GM12892 (cell line): ENCODE measurements at regions not wholly inside any gene's neighbourhood (a gene's known extent, or its start where the extent isn't known, plus 50 kb on each side); places are given as distances from the start of the nearest gene placed in this dataset.
"Not testable (repeated sequence)": the region's sequence is repeated elsewhere in the genome, so short reads cannot be mapped to it uniquely, and the experiment has no call there.

Experiments
- DNase-seq: peaks from one replicate; pipeline ENCODE4 v3.0.0; 2011; ENCODE audit not compliant: insufficient read length
- FAIRE-seq: peaks from 2 replicates; lab custom pipeline; 2011; peaks lifted over from hg19 to GRCh38; lab: Jason Lieb, UNC
- POLR2A ChIP-seq: IDR thresholded peaks from 2 replicates; pipeline ENCODE4 v1.6.1; 2011; ENCODE audit warnings: low read depth, low read length, control low read depth
- POLR2AphosphoS5 ChIP-seq: IDR thresholded peaks from 2 replicates; pipeline ENCODE4 v1.6.1; 2011; ENCODE audit warnings: low read depth, low read length, control low read depth
- TAF1 ChIP-seq: IDR thresholded peaks from 2 replicates; pipeline ENCODE4 v1.6.1; 2011; ENCODE audit warnings: low read depth, mild to moderate bottlenecking, control low read depth, low read length, borderline replicate concordance

DNA sequence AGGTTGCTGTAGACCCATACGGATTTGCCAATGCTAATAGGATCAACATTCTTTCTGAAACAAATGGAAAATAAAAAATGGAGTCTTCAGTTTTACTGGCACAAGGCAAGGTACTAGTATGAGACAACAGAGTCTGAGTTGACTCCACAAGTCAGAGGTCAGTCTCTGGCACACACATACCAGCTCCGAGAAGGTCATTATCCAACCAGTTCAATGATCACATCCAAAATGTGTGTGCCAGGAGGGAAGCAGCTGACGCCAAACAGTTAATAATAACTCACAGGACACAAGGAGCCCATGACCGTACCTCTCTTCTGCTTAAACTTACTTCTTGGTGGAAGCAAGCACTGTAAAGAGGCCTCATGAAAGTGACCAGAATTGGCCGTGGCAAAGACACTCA, 528.6 kb downstream of the ZNF516 start:
- DNase-seq (no peak), FAIRE-seq (no peak)
- TF ChIP-seq TAF1 (no peak), POLR2AphosphoS5 (no peak), POLR2A (no peak)

DNA sequence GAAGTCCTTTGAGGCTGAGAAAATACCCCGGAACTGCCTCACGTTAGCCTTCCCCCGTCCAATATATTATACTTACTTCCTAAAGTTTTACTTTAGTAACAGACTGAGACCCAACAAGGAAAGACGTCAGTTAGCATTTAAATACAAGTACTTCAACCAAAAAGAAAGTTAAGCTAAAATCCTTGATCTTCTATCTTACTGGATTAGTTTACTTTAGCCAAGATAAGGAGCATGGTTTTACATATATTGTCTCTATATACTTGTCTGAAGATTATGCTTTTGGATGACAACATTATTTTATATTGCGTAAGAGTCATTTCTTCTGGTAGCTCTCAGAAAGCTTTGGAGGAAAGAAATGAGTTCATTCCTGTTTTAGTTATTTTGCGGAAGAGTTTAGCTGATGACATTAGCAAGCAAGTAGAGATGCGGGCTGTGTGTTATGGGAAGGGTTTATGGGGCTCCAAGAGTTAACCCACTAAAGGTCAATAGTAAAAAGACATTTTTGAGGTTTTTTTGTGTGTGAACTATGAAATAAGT, 532.9 kb downstream of the ZNF516 start:
- no peak for DNase-seq
- TF ChIP-seq TAF1: no peak
- TF ChIP-seq POLR2AphosphoS5: no peak
- TF ChIP-seq POLR2A: no peak
- no peak for FAIRE-seq

DNA sequence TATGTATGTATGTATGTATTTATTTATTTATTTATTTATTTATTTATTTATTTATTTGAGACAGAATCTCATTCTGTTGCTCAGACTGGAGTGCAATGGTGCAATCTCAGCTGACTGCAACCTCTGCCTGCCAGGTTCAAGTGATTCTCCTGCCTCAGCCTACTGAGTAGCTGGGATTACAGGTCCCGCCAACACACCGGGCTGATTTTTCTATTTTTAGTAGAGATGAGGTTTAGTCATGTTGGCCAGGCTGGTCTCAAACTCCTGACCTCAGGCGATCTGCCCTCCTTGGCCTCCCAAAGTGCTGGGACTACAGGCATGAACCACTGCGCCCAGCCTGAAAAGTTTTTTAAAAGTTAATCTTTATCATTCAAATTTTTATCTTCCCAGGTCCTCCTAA, 532.9 kb upstream of the SMIM21 start:
- not testable (repeated sequence) for FAIRE-seq, DNase-seq

DNA sequence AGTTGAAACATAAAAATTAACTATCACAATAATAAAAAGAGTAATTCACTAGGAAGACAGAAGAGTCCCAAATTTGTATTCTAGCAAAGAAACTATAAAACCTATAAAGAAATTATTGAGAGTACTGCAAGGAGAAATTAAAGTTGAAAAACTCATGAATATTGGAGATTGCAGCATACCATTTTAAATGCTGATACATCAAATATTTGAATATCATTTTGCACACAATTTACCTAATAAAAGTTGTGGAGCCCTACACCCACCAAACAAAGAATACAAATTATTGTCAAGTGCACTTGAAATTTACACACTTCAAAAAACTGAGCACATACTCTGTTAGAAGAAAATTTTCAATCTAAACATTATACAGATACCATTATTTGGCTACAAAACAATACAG, 531.6 kb upstream of the SMIM21 start:
- TF ChIP-seq POLR2A (no peak), TAF1 (no peak), POLR2AphosphoS5 (no peak)
- DNase-seq (no peak), FAIRE-seq (no peak)

DNA sequence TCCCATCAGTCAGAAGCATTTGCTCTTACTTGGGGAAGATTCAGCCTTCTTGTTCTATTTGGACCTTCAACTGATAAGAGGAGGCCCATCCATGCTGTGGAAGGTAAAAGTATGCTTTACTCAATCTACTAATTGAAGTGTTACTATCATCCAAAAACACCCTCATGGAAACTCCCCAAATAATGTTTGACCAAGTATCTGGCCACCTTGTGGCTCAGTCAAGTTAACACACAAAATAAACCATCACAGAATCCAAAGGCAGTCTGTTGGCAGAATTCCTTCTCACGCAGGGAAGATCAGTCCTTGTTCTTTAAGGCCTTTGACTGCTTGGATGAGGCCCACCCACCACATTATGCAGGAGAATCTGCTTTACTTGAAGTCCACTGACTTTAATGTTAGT, 531.2 kb upstream of the SMIM21 start:
- no peak for FAIRE-seq
- no peak for DNase-seq
- TF ChIP-seq POLR2A (no peak), TAF1 (no peak), POLR2AphosphoS5 (no peak)

DNA sequence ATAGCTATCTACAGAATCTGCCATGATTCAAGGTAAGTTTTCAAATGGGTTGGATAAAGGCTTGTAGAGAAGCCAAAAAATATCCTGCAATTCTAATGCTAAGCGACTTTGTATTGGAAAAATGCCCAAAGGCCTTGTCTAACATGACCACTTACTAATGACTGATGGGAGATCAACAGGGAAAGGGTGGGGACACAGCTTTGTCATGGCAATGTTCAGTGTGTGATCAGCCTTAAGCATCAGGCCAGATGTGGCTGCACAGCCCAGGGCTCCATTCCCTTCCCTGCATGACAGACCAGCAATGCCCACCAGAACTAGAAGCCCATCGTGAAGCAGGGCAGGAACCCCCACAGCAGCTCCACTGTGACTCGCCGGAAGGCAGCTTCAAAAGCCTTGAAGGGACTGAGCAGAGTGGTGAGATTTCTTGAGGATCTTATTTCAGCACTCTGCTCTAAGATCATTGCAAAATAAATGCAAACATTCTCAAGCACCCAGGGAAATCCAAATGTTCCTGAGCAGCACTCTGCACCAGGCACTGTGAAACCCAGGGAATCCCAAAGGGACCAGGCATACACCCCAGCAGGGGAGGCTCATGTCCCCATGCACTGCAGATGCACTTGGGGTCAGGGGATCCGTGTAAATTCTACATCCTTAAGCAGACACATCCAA, 517.9 kb upstream of the SMIM21 start:
- no peak for TF ChIP-seq POLR2AphosphoS5
- TF ChIP-seq POLR2A: no peak
- no peak for TF ChIP-seq TAF1
- FAIRE-seq (no peak), DNase-seq (no peak)

DNA sequence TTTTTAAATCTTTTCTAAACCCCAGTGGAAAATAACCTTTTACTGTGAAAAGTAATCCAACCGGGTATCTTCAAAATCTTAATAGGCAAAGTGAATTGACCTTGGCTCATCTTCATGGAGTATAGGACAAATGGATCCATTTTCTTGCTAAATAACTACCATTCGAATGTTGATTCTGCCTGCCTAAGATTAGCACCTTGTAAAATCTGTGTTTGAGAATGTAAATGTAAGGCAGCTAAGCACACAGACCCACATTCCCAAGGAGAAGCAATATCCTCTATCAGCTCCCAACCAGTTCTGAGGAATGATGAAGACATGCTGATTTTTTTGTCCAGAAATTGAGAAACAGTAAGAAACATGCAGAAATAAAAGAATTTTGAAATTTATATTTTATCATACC, 509.8 kb upstream of the SMIM21 start:
- FAIRE-seq (no peak), DNase-seq (no peak)
- TF ChIP-seq TAF1 (no peak), POLR2AphosphoS5 (no peak), POLR2A (no peak)

DNA sequence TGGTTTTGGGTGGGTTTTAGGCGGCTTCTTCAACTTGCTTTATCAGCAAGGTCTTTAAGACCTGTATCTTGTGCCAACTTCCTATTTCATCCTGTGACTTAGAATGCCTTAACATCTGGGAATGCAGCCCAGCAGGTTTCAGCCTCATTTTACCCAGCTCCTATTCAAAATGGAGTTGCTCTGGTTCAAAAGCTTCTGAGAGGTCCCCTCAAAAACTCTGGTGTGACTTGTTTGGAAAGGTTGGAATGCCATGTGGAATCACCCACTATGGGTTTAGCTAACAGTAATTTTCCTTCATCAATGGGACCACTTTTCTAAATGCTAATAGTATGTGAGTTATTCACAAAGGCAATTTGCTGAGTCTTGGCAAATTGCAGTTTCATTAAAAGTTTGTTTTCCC, 509.4 kb upstream of the SMIM21 start:
- TF ChIP-seq TAF1 (no peak), POLR2A (no peak), POLR2AphosphoS5 (no peak)
- DNase-seq (no peak), FAIRE-seq (no peak)

DNA sequence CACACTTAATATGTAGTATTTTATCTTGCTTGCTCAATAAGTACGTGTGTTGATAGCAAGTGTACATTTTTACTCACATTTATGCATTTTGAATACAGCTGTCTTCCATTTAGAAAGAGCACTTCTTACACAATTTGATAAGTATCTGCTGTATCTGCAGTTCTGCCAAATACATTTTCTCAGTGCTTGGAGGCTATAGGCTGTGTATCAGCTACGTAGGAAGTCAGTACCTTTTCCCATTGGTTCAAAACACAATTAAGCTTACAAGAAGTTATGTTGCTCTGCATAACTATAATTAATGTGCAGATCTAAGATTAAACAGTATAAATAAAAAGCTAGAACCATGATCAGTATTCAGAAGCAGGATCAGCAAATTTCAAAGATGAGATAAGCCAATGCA, 503.6 kb upstream of the SMIM21 start:
- TF ChIP-seq TAF1 (no peak), POLR2AphosphoS5 (no peak), POLR2A (no peak)
- DNase-seq (no peak), FAIRE-seq (no peak)

DNA sequence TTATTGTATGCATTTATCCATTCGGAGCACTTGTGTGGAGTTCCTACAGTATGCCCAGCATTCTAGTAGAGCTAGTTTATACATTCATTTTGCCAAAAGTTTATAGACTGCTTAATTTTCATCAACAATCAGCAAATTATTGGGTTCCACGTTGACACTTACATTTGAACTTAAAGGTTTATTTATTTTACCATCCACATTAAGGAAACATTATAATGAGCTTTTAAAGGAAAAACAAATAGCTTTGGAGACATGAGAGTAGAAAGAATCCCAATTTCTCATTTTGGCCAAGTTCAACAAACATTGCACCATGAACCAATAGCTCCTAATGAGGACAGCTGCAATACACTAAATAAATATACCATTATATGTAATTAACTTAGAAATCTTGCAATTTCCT, 501.2 kb upstream of the SMIM21 start:
- DNase-seq (no peak), FAIRE-seq (no peak)
- TF ChIP-seq TAF1 (no peak), POLR2AphosphoS5 (no peak), POLR2A (no peak)

DNA sequence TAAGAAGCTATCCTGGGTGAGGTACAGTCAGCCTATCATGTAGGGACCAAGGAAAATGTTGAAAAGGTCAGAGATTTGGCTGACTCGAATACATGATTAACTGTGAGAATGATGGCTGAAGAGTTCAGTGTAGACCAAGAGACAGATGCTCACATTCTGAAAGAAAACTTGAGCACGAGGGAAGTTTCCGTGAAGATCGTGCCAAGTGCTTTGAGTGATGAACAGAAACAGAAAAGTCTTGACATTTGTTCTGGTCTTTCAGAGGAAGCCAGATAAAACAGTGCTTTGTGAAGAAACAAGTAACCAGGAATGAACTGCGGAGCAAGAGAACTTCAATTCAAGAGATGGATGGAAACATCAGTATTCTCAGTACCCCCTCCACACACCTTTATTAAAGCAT, 500.3 kb upstream of the SMIM21 start:
- FAIRE-seq (no peak), DNase-seq (no peak)
- no peak for TF ChIP-seq POLR2AphosphoS5
- TF ChIP-seq POLR2A: no peak
- TF ChIP-seq TAF1: no peak

DNA sequence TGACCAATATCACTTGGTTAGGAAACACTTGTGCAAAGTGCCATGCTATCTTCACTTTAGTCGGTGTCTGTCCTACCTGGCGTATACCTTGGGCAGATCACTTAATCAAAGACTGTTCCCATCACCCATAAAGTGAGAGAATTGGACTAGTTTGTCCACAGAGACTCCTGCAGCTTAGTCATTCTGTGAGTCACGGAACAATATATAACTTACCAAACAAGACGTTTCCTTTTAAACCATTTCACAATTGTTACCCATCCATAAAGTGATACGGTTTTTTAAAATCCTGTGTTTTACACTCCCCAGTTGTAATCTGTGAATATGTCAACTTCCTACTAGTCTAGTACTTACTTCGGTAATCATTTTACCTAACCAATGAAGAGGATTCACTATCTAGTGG, 499.3 kb upstream of the SMIM21 start:
- TF ChIP-seq TAF1 (no peak), POLR2AphosphoS5 (no peak), POLR2A (no peak)
- FAIRE-seq (no peak), DNase-seq (no peak)
